ENCODE measurements at regions not wholly inside any gene's neighbourhood (a gene's known extent, or its start where the extent isn't known, plus 50 kb on each side); places are given as distances from the start of the nearest gene placed in this dataset.

GRCh38 chr18:42520138-42520537, 565.1 kb downstream of the PIK3C3 start:
- Histone ChIP-seq H3K9me1 (ENCODE audit: control insufficient read depth, extremely low read depth, insufficient read depth, low read length) (no peaks in the 10 kb centered on the region), H3K4me2 (ENCODE audit: control insufficient read depth, extremely low read depth, insufficient read depth, low read depth, low read length) (no peak overlapping the region), H3K4me3 (ENCODE audit: control insufficient read depth in 2 of 3, extremely low read depth in 1 of 3, insufficient read depth in 2 of 3, low read depth in 1 of 3, low read length in 3 of 3) (no peak overlapping the region), H3K4me1 (ENCODE audit: control insufficient read depth, extremely low read depth, insufficient read depth, low read length) (no peaks in the 10 kb centered on the region), H3K79me2 (ENCODE audit: control insufficient read depth, insufficient read depth, low read length) (no peaks in the 10 kb centered on the region), H2AFZ (ENCODE audit: control insufficient read depth, low read length) (no peak overlapping the region), H3K9me3 (ENCODE audit: control insufficient read depth, low read depth, low read length) (no peaks in the 10 kb centered on the region), H3K27ac (ENCODE audit: control insufficient read depth, insufficient read depth, low read length) (no peak overlapping the region), H3K27me3 (ENCODE audit: control insufficient read depth, extremely low read depth, insufficient read depth, low read length) (no peaks in the 10 kb centered on the region), H3K36me3 (ENCODE audit: control insufficient read depth in 2 of 2, extremely low read depth in 1 of 2, insufficient read depth in 2 of 2, low read length in 2 of 2) (no peaks in the 10 kb centered on the region), H3K9ac (ENCODE audit: control insufficient read depth, extremely low read depth, insufficient read depth, low read length) (no peak overlapping the region), H4K20me1 (ENCODE audit: control insufficient read depth, extremely low read depth, insufficient read depth, low read length) (no peaks in the 10 kb centered on the region)
- TF ChIP-seq EZH2 (IDR thresholded peaks at IDR 0.05; ENCODE audit: low read length) (no peak), CTCF (optimal IDR thresholded peaks at IDR 0.05 in 1 of 3, IDR thresholded peaks at IDR 0.05 in 1 of 3, conservative IDR thresholded peaks at IDR 0.05 in 1 of 3; ENCODE audit: extremely low read depth in 1 of 3, insufficient read depth in 2 of 3, low read length in 3 of 3) (no peak)
- DNase-seq (ENCODE audit: low read depth, low spot score) (no peak), FAIRE-seq (no peak)
- dilution Hi-C loops (cut with MboI; ENCODE audit: extremely low pct_ligation_motif_present, low sequenced_read_pairs) = no loop called here

- Histone ChIP-seq H3K27me3 (ENCODE audit: control insufficient read depth, extremely low read depth, insufficient read depth, low read length) (no peaks in the 10 kb centered on the region), H2AFZ (ENCODE audit: control insufficient read depth, low read length) (no peak overlapping the region), H3K9me3 (ENCODE audit: control insufficient read depth, low read depth, low read length) (no peaks in the 10 kb centered on the region), H3K4me1 (ENCODE audit: control insufficient read depth, extremely low read depth, insufficient read depth, low read length) (no peaks in the 10 kb centered on the region), H3K27ac (ENCODE audit: control insufficient read depth, insufficient read depth, low read length) (no peak overlapping the region), H4K20me1 (ENCODE audit: control insufficient read depth, extremely low read depth, insufficient read depth, low read length) (no peaks in the 10 kb centered on the region), H3K9ac (ENCODE audit: control insufficient read depth, extremely low read depth, insufficient read depth, low read length) (no peak overlapping the region), H3K4me3 (ENCODE audit: control insufficient read depth in 2 of 3, extremely low read depth in 1 of 3, insufficient read depth in 2 of 3, low read depth in 1 of 3, low read length in 3 of 3) (no peak overlapping the region), H3K79me2 (ENCODE audit: control insufficient read depth, insufficient read depth, low read length) (no peaks in the 10 kb centered on the region), H3K9me1 (ENCODE audit: control insufficient read depth, extremely low read depth, insufficient read depth, low read length) (no peaks in the 10 kb centered on the region), H3K36me3 (ENCODE audit: control insufficient read depth in 2 of 2, extremely low read depth in 1 of 2, insufficient read depth in 2 of 2, low read length in 2 of 2) (no peaks in the 10 kb centered on the region), H3K4me2 (ENCODE audit: control insufficient read depth, extremely low read depth, insufficient read depth, low read depth, low read length) (no peak overlapping the region)
- FAIRE-seq (no peak), DNase-seq (ENCODE audit: low read depth, low spot score) (no peak)
- TF ChIP-seq EZH2 (IDR thresholded peaks at IDR 0.05; ENCODE audit: low read length) (no peak), CTCF (optimal IDR thresholded peaks at IDR 0.05 in 1 of 3, IDR thresholded peaks at IDR 0.05 in 1 of 3, conservative IDR thresholded peaks at IDR 0.05 in 1 of 3; ENCODE audit: extremely low read depth in 1 of 3, insufficient read depth in 2 of 3, low read length in 3 of 3) (no peak)
- dilution Hi-C loops (cut with MboI; ENCODE audit: extremely low pct_ligation_motif_present, low sequenced_read_pairs) = no loop called here
These were observed 570.9 kb downstream of the PIK3C3 start for GRCh38 chr18:42525905-42526304.
